ENCODE measurements at regions not wholly inside any gene's neighbourhood (a gene's known extent, or its start where the extent isn't known, plus 50 kb on each side); places are given as distances from the start of the nearest gene placed in this dataset.

- no peak for TF ChIP-seq CTCF (IDR thresholded peaks at IDR 0.05; ENCODE audit: extremely low read depth, missing control alignments)
- DNase-seq (ENCODE audit: low spot score) = no peak
Observed at GRCh38 chr2:118473241-118473640, 374.2 kb downstream of the EN1 start.

GRCh38 chr2:118470297-118470696, 377.2 kb downstream of the EN1 start:
- TF ChIP-seq CTCF (IDR thresholded peaks at IDR 0.05; ENCODE audit: extremely low read depth, missing control alignments) = no peak
- no peak for DNase-seq (ENCODE audit: low spot score)

GRCh38 chr2:118469103-118469502, 378.3 kb downstream of the EN1 start:
- TF ChIP-seq CTCF (IDR thresholded peaks at IDR 0.05; ENCODE audit: extremely low read depth, missing control alignments) = no peak
- DNase-seq (ENCODE audit: low spot score) = no peak

GRCh38 chr2:118464546-118465265, 376.4 kb downstream of the INSIG2 start:
- DNase-seq (ENCODE audit: low spot score) = no peak
- no peak for TF ChIP-seq CTCF (IDR thresholded peaks at IDR 0.05; ENCODE audit: extremely low read depth, missing control alignments)

- no peak for DNase-seq (ENCODE audit: low spot score)
- no peak for TF ChIP-seq CTCF (IDR thresholded peaks at IDR 0.05; ENCODE audit: extremely low read depth, missing control alignments)
Observed at GRCh38 chr2:118464046-118464445, 375.8 kb downstream of the INSIG2 start.

- no peak for DNase-seq (ENCODE audit: low spot score)
- TF ChIP-seq CTCF (IDR thresholded peaks at IDR 0.05; ENCODE audit: extremely low read depth, missing control alignments) = no peak
Observed at GRCh38 chr2:118460425-118460824, 372.2 kb downstream of the INSIG2 start.

GRCh38 chr2:118459426-118459825, 371.2 kb downstream of the INSIG2 start:
- TF ChIP-seq CTCF (IDR thresholded peaks at IDR 0.05; ENCODE audit: extremely low read depth, missing control alignments) = no peak
- no peak for DNase-seq (ENCODE audit: low spot score)
